Immature natural killer cell (primary cell): ENCODE measurements at regions not wholly inside any gene's neighbourhood (a gene's known extent, or its start where the extent isn't known, plus 50 kb on each side); places are given as distances from the start of the nearest gene placed in this dataset.

Experiments
- DNase-seq, 3 donors: peaks; one replicate each; pipeline ENCODE4 v3.0.0; 2022; ENCODE audit warnings: mixed read lengths in 1 of 3
- H3K27ac Mint-ChIP-seq, 6 donors: one replicate each; pipeline ENCODE4 v1.8.0; 2020; ENCODE audit warnings: mixed read lengths in 6 of 6, mild to moderate bottlenecking in 5 of 6, inconsistent platforms in 4 of 6, moderate library complexity in 3 of 6
- H3K27me3 Mint-ChIP-seq, 3 donors: one replicate each; pipeline ENCODE4 v1.8.0; 2020 to 2021; ENCODE audit warnings: low read depth in 3 of 3, mild to moderate bottlenecking in 3 of 3, mixed read lengths in 3 of 3, moderate library complexity in 3 of 3, inconsistent platforms in 1 of 3
- H3K36me3 Mint-ChIP-seq, 3 donors: one replicate each; pipeline ENCODE4 v1.8.0; 2020; ENCODE audit warnings: mixed read lengths in 3 of 3, inconsistent platforms in 2 of 3, mild to moderate bottlenecking in 2 of 3
- H3K4me1 Mint-ChIP-seq, 2 donors: one replicate each; pipeline ENCODE4 v1.8.0; 2020; ENCODE audit warnings: inconsistent platforms in 2 of 2, mild to moderate bottlenecking in 2 of 2, mixed read lengths in 2 of 2, moderate library complexity in 1 of 2
- H3K4me3 Mint-ChIP-seq, 5 donors: one replicate each; pipeline ENCODE4 v1.8.0; 2020; ENCODE audit warnings: mild to moderate bottlenecking in 5 of 5, mixed read lengths in 5 of 5, inconsistent platforms in 3 of 5, moderate library complexity in 3 of 5
- H3K9me3 Mint-ChIP-seq, 6 donors: one replicate each; pipeline ENCODE4 v1.8.0; 2020; ENCODE audit warnings: mild to moderate bottlenecking in 6 of 6, mixed read lengths in 6 of 6, inconsistent platforms in 4 of 6, moderate library complexity in 3 of 6

DNA sequence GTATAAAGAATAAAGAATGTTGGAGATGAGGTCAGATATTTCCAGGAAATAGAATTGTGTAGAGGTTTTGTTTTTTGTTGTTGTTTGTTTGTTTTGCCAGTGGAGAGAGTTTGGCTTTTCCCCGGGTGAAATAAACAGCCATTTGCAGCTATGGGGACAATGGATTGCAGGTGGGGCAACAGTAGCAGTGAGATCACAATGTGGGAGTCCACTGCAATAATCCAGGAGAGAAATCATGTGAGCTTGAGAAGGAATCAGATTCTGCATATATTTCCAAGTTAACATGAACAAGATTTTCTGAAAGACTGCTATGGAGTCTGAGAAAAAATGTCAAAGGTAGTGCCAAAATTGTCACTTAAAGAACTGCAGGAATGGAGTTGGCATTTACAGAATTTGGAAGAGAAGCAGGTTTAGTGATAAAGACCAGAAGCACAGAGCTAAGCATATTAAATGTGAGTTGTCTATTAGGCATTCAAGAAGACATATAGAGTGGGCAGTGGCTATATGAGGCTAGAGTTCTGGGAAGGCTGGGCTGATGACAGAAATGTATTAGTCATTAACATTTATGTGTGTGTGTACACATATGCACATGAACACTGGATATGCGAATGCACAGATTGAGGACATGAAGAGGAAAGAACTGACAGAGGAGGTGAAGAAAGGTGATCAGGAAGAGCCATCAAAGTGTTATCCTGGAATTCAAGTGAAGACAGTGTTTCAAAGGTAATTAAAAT lies 729.6 kb upstream of the PTBP2 start:
- Mint-ChIP-seq H3K9me3 (peaks cover 2 to 25% (median 10%) of the 10 kb centered on the region in 6 donors), H3K4me3 (no peak overlapping the region), H3K27me3 (no peaks in the 10 kb centered on the region), H3K36me3 (no peaks in the 10 kb centered on the region), H3K4me1 (no peaks in the 10 kb centered on the region), H3K27ac (no peak overlapping the region)
- DNase-seq: no peak

- Mint-ChIP-seq H3K27ac (no peak overlapping the region), H3K4me1 (no peaks in the 10 kb centered on the region), H3K27me3 (no peaks in the 10 kb centered on the region), H3K9me3 (peaks cover 0 to 29% (median 12%) of the 10 kb centered on the region in 6 donors), H3K36me3 (no peaks in the 10 kb centered on the region), H3K4me3 (peak overlapping the region in 1 of 5 donors; percentile 54)
- DNase-seq: no peak
These were observed 726.9 kb upstream of the PTBP2 start for GRCh38 chr1:95994643-95995042.

GRCh38 chr1:96002201-96002600 lies 719.4 kb upstream of the PTBP2 start:
- Mint-ChIP-seq H3K36me3 (no peaks in the 10 kb centered on the region), H3K4me3 (no peak overlapping the region), H3K27ac (no peak overlapping the region), H3K4me1 (no peaks in the 10 kb centered on the region), H3K9me3 (peaks cover 5 to 21% (median 9%) of the 10 kb centered on the region in 6 donors), H3K27me3 (no peaks in the 10 kb centered on the region)
- no peak for DNase-seq

DNA sequence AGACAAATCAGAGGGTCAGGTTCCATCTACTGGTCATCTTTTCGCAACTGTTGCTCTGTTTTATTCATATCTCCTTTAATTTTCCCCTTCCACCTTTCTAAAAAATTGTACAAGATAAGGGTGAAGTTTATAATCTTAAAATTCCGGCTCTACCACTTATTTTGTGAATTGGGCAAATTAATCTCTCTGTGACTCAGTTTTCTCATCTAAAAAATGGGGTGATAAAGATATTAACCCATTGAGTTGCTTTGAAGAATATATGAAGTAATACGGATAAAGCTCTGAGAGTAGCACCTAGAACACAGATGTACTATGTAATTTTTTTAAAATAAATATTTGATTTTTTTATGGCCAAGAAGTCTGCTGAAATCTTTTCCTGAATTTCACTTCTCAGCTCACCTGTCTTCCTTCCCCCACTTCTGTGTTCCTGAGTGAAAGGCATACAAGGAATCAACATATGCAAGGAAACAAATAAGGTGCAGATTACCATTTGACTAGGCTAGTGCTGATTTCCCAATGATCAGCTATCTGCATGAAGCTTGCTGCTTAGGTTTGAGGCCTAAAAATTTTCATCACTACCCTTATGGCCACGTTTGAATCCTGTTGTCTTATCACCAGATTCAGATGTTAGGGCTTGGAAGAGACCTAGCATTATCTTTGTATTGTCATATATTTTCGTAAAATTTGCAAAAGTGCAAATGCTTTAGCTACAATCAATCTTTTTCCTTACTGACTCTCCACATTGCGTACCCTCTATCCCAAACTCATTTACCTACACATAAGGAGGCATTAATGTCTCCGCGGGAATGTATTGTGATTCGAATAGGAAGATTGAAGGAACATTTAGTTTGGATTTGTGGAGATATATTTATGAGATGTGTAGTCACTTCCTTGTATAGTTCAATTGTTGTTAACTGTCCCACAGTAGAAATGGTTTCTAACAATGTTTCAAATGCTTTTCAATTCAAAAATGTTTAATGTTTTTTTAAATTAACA lies 718.3 kb upstream of the PTBP2 start:
- Mint-ChIP-seq H3K9me3 (peaks cover 2 to 23% (median 9%) of the 10 kb centered on the region in 6 donors), H3K4me3 (no peak overlapping the region), H3K27ac (no peak overlapping the region), H3K36me3 (no peaks in the 10 kb centered on the region), H3K27me3 (no peaks in the 10 kb centered on the region), H3K4me1 (no peaks in the 10 kb centered on the region)
- no peak for DNase-seq

- Mint-ChIP-seq H3K9me3 (peaks cover 3 to 29% (median 10%) of the 10 kb centered on the region in 6 donors), H3K36me3 (no peaks in the 10 kb centered on the region), H3K27me3 (no peaks in the 10 kb centered on the region), H3K4me1 (no peaks in the 10 kb centered on the region), H3K27ac (no peak overlapping the region), H3K4me3 (no peak overlapping the region)
- no peak for DNase-seq
These were observed 711.7 kb upstream of the PTBP2 start for GRCh38 chr1:96009831-96010434.

- no peak overlapping the region for H3K4me3 Mint-ChIP-seq
- H3K9me3 Mint-ChIP-seq: peaks cover 6 to 31% (median 8%) of the 10 kb centered on the region in 6 donors
- no peak overlapping the region for H3K27ac Mint-ChIP-seq
- no peak for DNase-seq
- H3K36me3 Mint-ChIP-seq: no peaks in the 10 kb centered on the region
- H3K4me1 Mint-ChIP-seq: no peaks in the 10 kb centered on the region
- no peaks in the 10 kb centered on the region for H3K27me3 Mint-ChIP-seq
These were observed 710.0 kb upstream of the PTBP2 start for GRCh38 chr1:96011606-96012005.

DNA sequence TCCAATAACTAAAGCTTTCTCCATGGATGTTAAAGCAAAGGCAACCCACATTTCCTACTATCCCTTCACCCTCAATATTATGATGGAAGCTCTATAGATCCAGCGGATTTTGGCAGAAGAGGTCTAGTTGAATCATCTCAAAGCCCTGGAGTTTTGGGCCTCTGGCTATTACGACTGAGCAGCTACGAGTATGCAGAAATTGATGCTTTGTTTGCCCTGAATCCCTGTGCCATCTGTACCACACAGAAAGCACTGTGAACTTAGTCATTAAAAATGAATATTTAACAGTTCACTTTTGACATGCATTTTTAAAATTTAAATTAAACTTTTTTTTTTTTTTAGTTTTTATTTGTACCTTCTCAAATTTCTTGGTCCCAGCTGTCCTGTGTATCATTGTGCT lies 705.4 kb upstream of the PTBP2 start:
- Mint-ChIP-seq H3K4me3 (no peak overlapping the region), H3K36me3 (no peaks in the 10 kb centered on the region), H3K27me3 (peaks cover 0 to 2% (median 0%) of the 10 kb centered on the region in 3 donors), H3K9me3 (peaks cover 5 to 35% (median 12%) of the 10 kb centered on the region in 6 donors), H3K4me1 (no peaks in the 10 kb centered on the region), H3K27ac (no peak overlapping the region)
- DNase-seq: no peak

DNA sequence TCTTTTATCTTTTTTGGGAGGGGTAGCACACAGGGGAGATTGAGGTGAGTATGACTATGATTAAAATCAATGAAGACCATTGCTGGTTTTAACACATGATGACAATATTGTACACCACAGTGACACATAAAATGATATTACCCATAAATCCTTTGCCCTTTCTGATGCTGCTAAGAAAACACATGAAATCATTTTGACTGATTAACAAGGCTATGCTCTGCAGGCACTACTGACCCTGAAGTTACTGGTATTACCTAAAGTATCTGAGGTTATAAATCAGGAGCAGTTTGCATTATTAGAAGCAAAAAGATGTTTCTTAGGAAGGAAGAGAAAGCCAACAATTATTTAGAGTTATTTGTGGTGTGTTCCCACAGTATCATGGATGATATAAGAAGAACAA lies 701.2 kb upstream of the PTBP2 start:
- no peak for DNase-seq
- H3K4me1 Mint-ChIP-seq: no peaks in the 10 kb centered on the region
- no peak overlapping the region for H3K27ac Mint-ChIP-seq
- H3K9me3 Mint-ChIP-seq: peaks cover 5 to 24% (median 13%) of the 10 kb centered on the region in 6 donors
- H3K36me3 Mint-ChIP-seq: no peaks in the 10 kb centered on the region
- no peak overlapping the region for H3K4me3 Mint-ChIP-seq
- peaks cover 0 to 4% (median 0%) of the 10 kb centered on the region in 3 donors for H3K27me3 Mint-ChIP-seq

DNA sequence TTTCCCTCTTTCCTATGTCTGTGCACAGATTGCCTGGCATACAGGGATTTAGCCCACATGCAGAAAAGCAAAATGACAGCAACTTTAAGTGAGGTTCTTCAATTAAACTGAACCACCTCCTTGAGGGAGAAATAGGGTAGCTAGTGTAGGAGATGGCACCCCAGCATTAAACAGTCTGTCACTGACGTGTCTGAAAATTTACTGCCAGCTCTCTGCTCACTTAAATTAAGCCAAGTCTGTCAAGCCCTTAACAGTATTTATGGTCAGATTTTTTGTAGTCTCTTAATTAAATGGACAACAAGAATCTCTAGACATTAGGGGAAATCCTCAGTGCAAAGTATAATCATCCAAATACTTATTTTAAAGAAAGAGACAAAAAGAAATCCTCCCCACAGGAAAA lies 696.5 kb upstream of the PTBP2 start:
- Mint-ChIP-seq H3K27ac (no peak overlapping the region), H3K4me1 (no peaks in the 10 kb centered on the region), H3K4me3 (no peak overlapping the region), H3K9me3 (peaks cover 2 to 46% (median 17%) of the 10 kb centered on the region in 6 donors), H3K36me3 (no peaks in the 10 kb centered on the region), H3K27me3 (peaks cover 0 to 2% (median 0%) of the 10 kb centered on the region in 3 donors)
- no peak for DNase-seq

DNA sequence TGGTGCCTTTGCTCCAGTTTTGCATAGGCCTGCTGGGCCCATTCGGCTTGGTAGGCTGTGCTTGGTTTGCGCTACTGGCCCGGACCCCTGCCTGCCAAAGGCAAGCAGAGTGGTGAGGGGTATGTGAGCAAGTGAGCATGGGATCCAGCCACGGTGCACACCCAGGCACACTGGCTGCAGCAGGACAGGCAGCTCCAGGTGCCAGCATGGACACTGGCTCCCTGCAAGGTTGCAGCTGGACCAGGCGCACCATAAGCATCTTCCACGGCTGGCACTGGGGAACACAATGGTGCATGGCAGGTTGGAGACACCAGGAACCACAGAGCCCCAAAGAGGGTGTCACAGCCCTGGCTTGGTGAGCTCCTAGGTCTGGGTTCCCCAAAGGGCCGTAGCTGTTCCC lies 693.5 kb upstream of the PTBP2 start:
- no peaks in the 10 kb centered on the region for H3K4me1 Mint-ChIP-seq
- H3K9me3 Mint-ChIP-seq: peaks cover 0 to 35% (median 14%) of the 10 kb centered on the region in 6 donors
- no peaks in the 10 kb centered on the region for H3K27me3 Mint-ChIP-seq
- H3K4me3 Mint-ChIP-seq: no peak overlapping the region
- H3K27ac Mint-ChIP-seq: no peak overlapping the region
- no peak for DNase-seq
- no peaks in the 10 kb centered on the region for H3K36me3 Mint-ChIP-seq

DNA sequence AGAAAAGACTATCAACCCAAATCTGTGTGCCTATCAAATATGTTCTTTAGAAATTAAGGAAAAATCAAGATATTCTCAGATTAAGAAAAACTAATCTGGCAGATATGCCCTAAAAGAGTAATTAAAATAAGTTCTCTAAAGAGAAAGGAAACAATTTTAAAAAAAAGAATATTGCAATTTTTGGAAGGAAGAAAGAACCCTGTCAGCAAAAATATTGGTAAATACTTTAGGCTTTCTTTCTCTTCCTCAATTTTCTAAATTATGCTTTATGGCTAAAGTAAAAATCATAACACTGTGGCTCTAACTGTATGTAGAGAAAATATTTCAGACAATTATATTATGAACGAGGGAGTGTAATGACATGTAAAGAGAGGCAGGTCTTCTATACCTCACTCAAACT lies 691.3 kb upstream of the PTBP2 start:
- peaks cover 2 to 33% (median 15%) of the 10 kb centered on the region in 6 donors for H3K9me3 Mint-ChIP-seq
- DNase-seq: no peak
- H3K27me3 Mint-ChIP-seq: no peaks in the 10 kb centered on the region
- H3K36me3 Mint-ChIP-seq: no peaks in the 10 kb centered on the region
- no peaks in the 10 kb centered on the region for H3K4me1 Mint-ChIP-seq
- no peak overlapping the region for H3K4me3 Mint-ChIP-seq
- H3K27ac Mint-ChIP-seq: no peak overlapping the region

DNA sequence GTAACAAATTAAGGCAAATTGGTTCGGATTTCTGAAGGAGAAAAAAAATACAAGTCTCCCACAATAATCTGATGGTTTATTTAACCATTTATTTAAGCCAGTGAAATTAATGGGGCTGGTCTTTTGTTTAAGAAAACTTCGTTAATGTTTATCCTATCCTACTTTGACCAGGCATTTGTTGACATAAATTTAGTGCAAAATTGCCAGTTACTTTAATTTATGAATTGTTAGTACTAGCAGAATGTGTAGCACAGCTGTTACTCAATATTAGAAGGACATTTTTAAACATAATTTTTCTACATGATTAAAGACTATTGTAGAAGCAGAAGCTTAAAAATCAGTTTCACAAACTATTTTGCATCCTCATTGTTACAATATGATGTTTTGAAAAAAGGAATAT lies 687.6 kb upstream of the PTBP2 start:
- no peaks in the 10 kb centered on the region for H3K4me1 Mint-ChIP-seq
- H3K36me3 Mint-ChIP-seq: no peaks in the 10 kb centered on the region
- DNase-seq: no peak
- no peak overlapping the region for H3K27ac Mint-ChIP-seq
- H3K27me3 Mint-ChIP-seq: no peaks in the 10 kb centered on the region
- peaks cover 2 to 44% (median 18%) of the 10 kb centered on the region in 6 donors for H3K9me3 Mint-ChIP-seq
- H3K4me3 Mint-ChIP-seq: no peak overlapping the region

DNA sequence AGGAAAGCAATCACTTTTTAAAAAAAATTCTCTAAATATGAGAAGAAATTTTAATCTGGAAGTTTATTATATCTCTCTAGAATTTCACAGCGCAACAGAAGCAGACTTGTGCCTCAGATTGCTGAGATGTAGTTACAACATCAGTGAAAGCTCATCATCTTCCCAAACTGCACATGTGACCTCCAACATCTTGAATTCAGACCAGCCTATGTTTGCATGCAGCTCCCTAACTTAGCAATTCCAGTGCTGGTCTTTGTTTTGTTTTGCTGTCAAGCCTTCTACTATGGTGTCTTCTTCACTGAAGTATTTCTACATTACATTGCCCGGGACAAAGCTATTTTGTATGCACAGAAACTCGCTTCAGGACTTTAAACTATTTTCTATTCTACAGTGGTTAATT lies 684.8 kb upstream of the PTBP2 start:
- H3K27ac Mint-ChIP-seq: no peak overlapping the region

DNA sequence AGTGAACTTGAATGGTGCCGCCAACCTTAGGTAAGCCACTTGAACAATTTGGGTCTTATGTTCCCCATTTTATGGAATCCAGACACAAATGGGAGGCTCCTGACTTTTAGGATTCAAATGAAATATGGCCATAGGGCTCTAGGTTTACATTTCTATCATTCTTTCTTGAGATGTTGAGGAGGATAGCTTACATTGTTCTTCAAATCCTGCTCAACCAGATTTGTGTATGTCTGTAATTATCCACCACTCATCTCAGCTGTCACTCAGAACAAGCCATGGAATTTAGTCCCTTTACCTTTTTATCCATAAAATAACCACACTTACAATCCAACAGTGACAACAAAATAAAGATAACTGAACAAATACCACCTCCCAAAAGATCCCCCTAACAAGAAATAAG lies 682.9 kb upstream of the PTBP2 start:
- Mint-ChIP-seq H3K4me3 (no peak overlapping the region), H3K4me1 (no peaks in the 10 kb centered on the region), H3K27me3 (no peaks in the 10 kb centered on the region), H3K27ac (no peak overlapping the region), H3K36me3 (peaks cover 0 to 3% (median 0%) of the 10 kb centered on the region in 3 donors), H3K9me3 (peaks cover 4 to 50% (median 19%) of the 10 kb centered on the region in 6 donors)
- no peak for DNase-seq

More for the DNA sequence above, 684.8 kb upstream of the PTBP2 start:
- Mint-ChIP-seq H3K9me3 (peaks cover 4 to 50% (median 16%) of the 10 kb centered on the region in 6 donors), H3K27me3 (no peaks in the 10 kb centered on the region), H3K4me3 (no peak overlapping the region), H3K36me3 (no peaks in the 10 kb centered on the region), H3K4me1 (no peaks in the 10 kb centered on the region)
- DNase-seq: no peak
